ENCODE measurements at regions not wholly inside any gene's neighbourhood (a gene's known extent, or its start where the extent isn't known, plus 50 kb on each side); places are given as distances from the start of the nearest gene placed in this dataset.

- dilution Hi-C loops (cut with MboI; ENCODE audit: extremely low pct_ligation_motif_present, low sequenced_read_pairs) (no loop called here), intact Hi-C loops (cut with micrococcal nuclease) (no loop called here)
- no peak overlapping the region for H3K4me3 ChIP-seq (replicated peaks in 1 of 3; ENCODE audit: insufficient read depth in 1 of 3, low read depth in 1 of 3, low read length in 3 of 3)
- H4K20me1 ChIP-seq (replicated peaks; ENCODE audit: control insufficient read depth, extremely low read depth, insufficient read depth, low read length), result no peaks in the 10 kb centered on the region
- no peaks in the 10 kb centered on the region for H3K9me3 ChIP-seq (replicated peaks; ENCODE audit: control insufficient read depth, insufficient read depth, low read length)
- H3K79me2 ChIP-seq (ENCODE audit: control insufficient read depth, insufficient read depth, low read length), result no peaks in the 10 kb centered on the region
- no peaks in the 10 kb centered on the region for H3K27me3 ChIP-seq (ENCODE audit: control insufficient read depth in 2 of 2, insufficient read depth in 2 of 2, low read length in 2 of 2)
- H2AFZ ChIP-seq (ENCODE audit: low read depth, low read length), result no peak overlapping the region
- no peaks in the 10 kb centered on the region for H3K4me1 ChIP-seq (ENCODE audit: control insufficient read depth, extremely low read depth, insufficient read depth, low read length)
- H3K36me3 ChIP-seq (ENCODE audit: control insufficient read depth in 2 of 2, extremely low read depth in 1 of 2, insufficient read depth in 2 of 2, low read length in 2 of 2), result no peaks in the 10 kb centered on the region
- H3K9me1 ChIP-seq (replicated peaks; ENCODE audit: control insufficient read depth, extremely low read depth, insufficient read depth, low read length), result no peaks in the 10 kb centered on the region
- BruUV-seq (replicated peaks), result no TSS peak
- no peak for FAIRE-seq
- no peak for DNase-seq (ENCODE audit: low read depth, low spot score)
- ChIA-PET CTCF (interaction anchor here (2.5 kb wide), 1 partner anchor 10 kb away, joined by 11 read pairs; no protein-coding TSS in a partner anchor), POLR2A (no interaction called here)
- no peak overlapping the region for H3K27ac ChIP-seq (ENCODE audit: insufficient read depth, low read depth, low read length)
- no peak overlapping the region for H3K4me2 ChIP-seq (ENCODE audit: insufficient read depth, low read length)
- no peak for TF ChIP-seq MAX (IDR thresholded peaks at IDR 0.05; ENCODE audit: insufficient read depth, insufficient read length)
- TF ChIP-seq MYC (IDR thresholded peaks at IDR 0.05; ENCODE audit: low read depth, low read length), result no peak
- TF ChIP-seq, protein P1, sequence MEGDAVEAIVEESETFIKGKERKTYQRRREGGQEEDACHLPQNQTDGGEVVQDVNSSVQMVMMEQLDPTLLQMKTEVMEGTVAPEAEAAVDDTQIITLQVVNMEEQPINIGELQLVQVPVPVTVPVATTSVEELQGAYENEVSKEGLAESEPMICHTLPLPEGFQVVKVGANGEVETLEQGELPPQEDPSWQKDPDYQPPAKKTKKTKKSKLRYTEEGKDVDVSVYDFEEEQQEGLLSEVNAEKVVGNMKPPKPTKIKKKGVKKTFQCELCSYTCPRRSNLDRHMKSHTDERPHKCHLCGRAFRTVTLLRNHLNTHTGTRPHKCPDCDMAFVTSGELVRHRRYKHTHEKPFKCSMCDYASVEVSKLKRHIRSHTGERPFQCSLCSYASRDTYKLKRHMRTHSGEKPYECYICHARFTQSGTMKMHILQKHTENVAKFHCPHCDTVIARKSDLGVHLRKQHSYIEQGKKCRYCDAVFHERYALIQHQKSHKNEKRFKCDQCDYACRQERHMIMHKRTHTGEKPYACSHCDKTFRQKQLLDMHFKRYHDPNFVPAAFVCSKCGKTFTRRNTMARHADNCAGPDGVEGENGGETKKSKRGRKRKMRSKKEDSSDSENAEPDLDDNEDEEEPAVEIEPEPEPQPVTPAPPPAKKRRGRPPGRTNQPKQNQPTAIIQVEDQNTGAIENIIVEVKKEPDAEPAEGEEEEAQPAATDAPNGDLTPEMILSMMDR (IDR thresholded peaks at IDR 0.05; ENCODE audit: extremely low read depth in 1 of 2, insufficient read depth in 1 of 2, low read depth in 1 of 2, low read length in 2 of 2), result no peak
- TF ChIP-seq POLR2A (IDR thresholded peaks at IDR 0.05; ENCODE audit: low read depth, low read length), result no peak
- no peak for TF ChIP-seq GATA2 (IDR thresholded peaks at IDR 0.05; ENCODE audit: insufficient read depth, insufficient read length, low read depth, low read length)
- TF ChIP-seq FOS (IDR thresholded peaks at IDR 0.05; ENCODE audit: borderline replicate concordance, insufficient read depth, low read length), result no peak
- TF ChIP-seq EZH2 (IDR thresholded peaks at IDR 0.05; ENCODE audit: borderline replicate concordance, low read depth, low read length, severe bottlenecking), result no peak
- TF ChIP-seq POLR2AphosphoS5 (IDR thresholded peaks at IDR 0.05; ENCODE audit: insufficient read depth, low read depth, low read length), result no peak
- TF ChIP-seq JUN (IDR thresholded peaks at IDR 0.05; ENCODE audit: borderline replicate concordance, insufficient read depth, insufficient read length, low read depth), result no peak
- H3K9ac ChIP-seq (replicated peaks; ENCODE audit: extremely low read depth, insufficient read depth, low read length), result no peak overlapping the region
Measured at GRCh38 chr3:167892205-167892604, 156.7 kb downstream of the SERPINI1 start.

Measured in endothelial cell of umbilical vein (primary cell).